Stimulated activated effector memory CD8-positive, alpha-beta T cell treated with anti-CD3 and anti-CD28 coated beads, Interleukin-12 subunit alpha, Interleukin-12 subunit beta, amount 100 ng/mL, for 72 hours (primary cell): ENCODE measurements at regions not wholly inside any gene's neighbourhood (a gene's known extent, or its start where the extent isn't known, plus 50 kb on each side); places are given as distances from the start of the nearest gene placed in this dataset.
"Not testable (repeated sequence)": the region's sequence is repeated elsewhere in the genome, so short reads cannot be mapped to it uniquely, and the experiment has no call there.

ENCODE experiments used
- ATAC-seq: fragments of 150-1000 bp; cut with Tn5 transposase; 2 replicates; pipeline ENCODE4 v1.10.0; 2021
- DNase-seq, 2 donors: peaks; one replicate each; pipeline ENCODE4 v3.0.0; 2021 to 2022; ENCODE audit warnings: low spot score in 2 of 2
- H3K27ac Mint-ChIP-seq: one replicate; pipeline ENCODE4 v1.8.0; 2022; ENCODE audit warnings: mild to moderate bottlenecking, mixed read lengths
- H3K36me3 Mint-ChIP-seq: one replicate; pipeline ENCODE4 v1.8.0; 2022; ENCODE audit warnings: mild to moderate bottlenecking, mixed read lengths
- H3K4me1 Mint-ChIP-seq: one replicate; pipeline ENCODE4 v1.8.0; 2022; ENCODE audit warnings: mixed read lengths
- H3K4me3 Mint-ChIP-seq: one replicate; pipeline ENCODE4 v1.8.0; 2022; ENCODE audit warnings: mild to moderate bottlenecking, mixed read lengths
- H3K9me3 Mint-ChIP-seq: one replicate; pipeline ENCODE4 v1.8.0; 2022; ENCODE audit warnings: mixed read lengths

- H3K36me3 Mint-ChIP-seq: no peaks in the 10 kb centered on the region
- H3K9me3 Mint-ChIP-seq: peaks cover 10% of the 10 kb centered on the region
Measured at GRCh38 chr13:62829486-62829885, 1413.8 kb upstream of the PCDH20 start.

GRCh38 chr13:62799931-62800436 is 1384.3 kb upstream of the PCDH20 start:
- DNase-seq (no peak), ATAC-seq (no peak)
- no peaks in the 10 kb centered on the region for H3K36me3 Mint-ChIP-seq
- no peak overlapping the region for H3K4me3 Mint-ChIP-seq
- peaks cover 12% of the 10 kb centered on the region for H3K9me3 Mint-ChIP-seq
- H3K4me1 Mint-ChIP-seq: no peaks in the 10 kb centered on the region
- H3K27ac Mint-ChIP-seq: no peak overlapping the region

More at GRCh38 chr13:62829486-62829885, 1413.8 kb upstream of the PCDH20 start:
- H3K27ac Mint-ChIP-seq: no peak overlapping the region
- DNase-seq (no peak), ATAC-seq (no peak)
- H3K4me1 Mint-ChIP-seq: no peaks in the 10 kb centered on the region
- no peak overlapping the region for H3K4me3 Mint-ChIP-seq

GRCh38 chr13:62799038-62799535 is 1383.4 kb upstream of the PCDH20 start:
- no peak for ATAC-seq
- Mint-ChIP-seq H3K36me3 (no peaks in the 10 kb centered on the region), H3K9me3 (peaks cover 12% of the 10 kb centered on the region), H3K4me1 (no peaks in the 10 kb centered on the region), H3K27ac (no peak overlapping the region), H3K4me3 (no peak overlapping the region)
- no peak for DNase-seq

- ATAC-seq (no peak), DNase-seq (no peak)
- Mint-ChIP-seq H3K27ac (no peak overlapping the region), H3K4me1 (no peaks in the 10 kb centered on the region), H3K4me3 (no peak overlapping the region), H3K36me3 (no peaks in the 10 kb centered on the region), H3K9me3 (peaks cover 11% of the 10 kb centered on the region)
Measured at GRCh38 chr13:62793850-62794249, 1378.2 kb upstream of the PCDH20 start.

- DNase-seq (no peak), ATAC-seq (no peak)
- Mint-ChIP-seq H3K4me3 (no peak overlapping the region), H3K27ac (no peak overlapping the region), H3K36me3 (no peaks in the 10 kb centered on the region), H3K9me3 (peaks cover 15% of the 10 kb centered on the region), H3K4me1 (no peaks in the 10 kb centered on the region)
Measured at GRCh38 chr13:62781866-62782265, 1366.2 kb upstream of the PCDH20 start.

GRCh38 chr13:62779161-62779560 is 1363.5 kb upstream of the PCDH20 start:
- Mint-ChIP-seq H3K4me1 (no peaks in the 10 kb centered on the region), H3K27ac (no peak overlapping the region), H3K36me3 (no peaks in the 10 kb centered on the region), H3K4me3 (no peak overlapping the region), H3K9me3 (peaks cover 17% of the 10 kb centered on the region)
- no peak for ATAC-seq
- DNase-seq: no peak

- DNase-seq: no peak
- ATAC-seq: no peak
- H3K27ac Mint-ChIP-seq: no peak overlapping the region
- no peak overlapping the region for H3K4me3 Mint-ChIP-seq
- H3K4me1 Mint-ChIP-seq: no peaks in the 10 kb centered on the region
- H3K9me3 Mint-ChIP-seq: peaks cover 18% of the 10 kb centered on the region
- H3K36me3 Mint-ChIP-seq: no peaks in the 10 kb centered on the region
Measured at GRCh38 chr13:62767473-62767872, 1351.8 kb upstream of the PCDH20 start.

GRCh38 chr13:62760724-62761123 is 1345.1 kb upstream of the PCDH20 start:
- ATAC-seq (no peak), DNase-seq (no peak)
- Mint-ChIP-seq H3K27ac (no peak overlapping the region), H3K36me3 (no peaks in the 10 kb centered on the region), H3K4me1 (no peaks in the 10 kb centered on the region), H3K9me3 (peaks cover 19% of the 10 kb centered on the region), H3K4me3 (no peak overlapping the region)

GRCh38 chr13:62747629-62748028 is 1332.0 kb upstream of the PCDH20 start:
- DNase-seq (no peak), ATAC-seq (no peak)
- H3K4me3 Mint-ChIP-seq: no peak overlapping the region
- peaks cover 15% of the 10 kb centered on the region for H3K9me3 Mint-ChIP-seq
- H3K36me3 Mint-ChIP-seq: no peaks in the 10 kb centered on the region
- no peak overlapping the region for H3K27ac Mint-ChIP-seq
- no peaks in the 10 kb centered on the region for H3K4me1 Mint-ChIP-seq

GRCh38 chr13:62747152-62747551 is 1331.5 kb upstream of the PCDH20 start:
- Mint-ChIP-seq H3K4me1 (no peaks in the 10 kb centered on the region), H3K4me3 (no peak overlapping the region), H3K27ac (no peak overlapping the region), H3K36me3 (no peaks in the 10 kb centered on the region), H3K9me3 (peaks cover 13% of the 10 kb centered on the region)
- DNase-seq: no peak
- no peak for ATAC-seq

- not testable (repeated sequence) for H3K9me3 Mint-ChIP-seq, H3K4me3 Mint-ChIP-seq, ATAC-seq, H3K4me1 Mint-ChIP-seq, DNase-seq, H3K36me3 Mint-ChIP-seq, H3K27ac Mint-ChIP-seq
Measured at GRCh38 chr13:62729746-62730145, 1314.1 kb upstream of the PCDH20 start.

GRCh38 chr13:62721893-62722292 is 1306.2 kb upstream of the PCDH20 start:
- Mint-ChIP-seq H3K4me1 (no peaks in the 10 kb centered on the region), H3K36me3 (no peaks in the 10 kb centered on the region), H3K9me3 (peaks cover 23% of the 10 kb centered on the region), H3K4me3 (no peak overlapping the region), H3K27ac (no peak overlapping the region)
- ATAC-seq: no peak
- no peak for DNase-seq

GRCh38 chr13:62711948-62712347 is 1296.3 kb upstream of the PCDH20 start:
- H3K36me3 Mint-ChIP-seq, ATAC-seq, H3K27ac Mint-ChIP-seq, H3K4me3 Mint-ChIP-seq, DNase-seq, H3K4me1 Mint-ChIP-seq: not testable (repeated sequence)
- peaks cover 23% of the 10 kb centered on the region for H3K9me3 Mint-ChIP-seq

GRCh38 chr13:62710787-62711186 is 1295.1 kb upstream of the PCDH20 start:
- Mint-ChIP-seq H3K4me3 (no peak overlapping the region), H3K4me1 (no peaks in the 10 kb centered on the region), H3K9me3 (peaks cover 22% of the 10 kb centered on the region), H3K27ac (no peak overlapping the region), H3K36me3 (no peaks in the 10 kb centered on the region)
- DNase-seq: no peak
- ATAC-seq: no peak

- H3K27ac Mint-ChIP-seq: no peak overlapping the region
- H3K4me1 Mint-ChIP-seq: no peaks in the 10 kb centered on the region
- no peaks in the 10 kb centered on the region for H3K36me3 Mint-ChIP-seq
- ATAC-seq: no peak
- no peak for DNase-seq
- peaks cover 14% of the 10 kb centered on the region for H3K9me3 Mint-ChIP-seq
- H3K4me3 Mint-ChIP-seq: no peak overlapping the region
Measured at GRCh38 chr13:62706048-62706447, 1290.4 kb upstream of the PCDH20 start.

GRCh38 chr13:62704875-62705274 is 1289.2 kb upstream of the PCDH20 start:
- Mint-ChIP-seq H3K36me3 (no peaks in the 10 kb centered on the region), H3K9me3 (peaks cover 14% of the 10 kb centered on the region), H3K4me3 (no peak overlapping the region), H3K27ac (no peak overlapping the region), H3K4me1 (no peaks in the 10 kb centered on the region)
- DNase-seq (no peak), ATAC-seq (no peak)

- Mint-ChIP-seq H3K4me1 (no peaks in the 10 kb centered on the region), H3K4me3 (no peak overlapping the region), H3K9me3 (peaks cover 8% of the 10 kb centered on the region), H3K27ac (no peak overlapping the region), H3K36me3 (no peaks in the 10 kb centered on the region)
- ATAC-seq: no peak
- no peak for DNase-seq
Measured at GRCh38 chr13:62702502-62702901, 1286.9 kb upstream of the PCDH20 start.
